Colonic mucosa (tissue), 4 donors: ENCODE measurements at regions not wholly inside any gene's neighbourhood (a gene's known extent, or its start where the extent isn't known, plus 50 kb on each side); places are given as distances from the start of the nearest gene placed in this dataset.

Experiments
- DNase-seq: peaks from one replicate; pipeline ENCODE4 v3.0.0-alpha.2; 2020
- H3K27ac ChIP-seq: fragments of 200-600 bp; one replicate; pipeline ENCODE4 v1.8.0; 2021
- H3K27me3 ChIP-seq: fragments of 200-600 bp; one replicate; pipeline ENCODE4 v1.8.0; 2021
- H3K36me3 ChIP-seq: fragments of 200-600 bp; one replicate; pipeline ENCODE4 v1.8.0; 2021
- H3K4me1 ChIP-seq: fragments of 200-600 bp; one replicate; pipeline ENCODE4 v1.8.0; 2021; ENCODE audit warnings: mild to moderate bottlenecking
- H3K4me3 ChIP-seq: fragments of 200-600 bp; one replicate; pipeline ENCODE4 v1.8.0; 2021
- H3K9ac ChIP-seq, 2 donors: one replicate each; pipeline ENCODE4 v1.7.0; 2013; ENCODE audit warnings: control low read depth in 2 of 2, low read depth in 2 of 2, low read length in 2 of 2
- H3K9me3 ChIP-seq: fragments of 200-600 bp; one replicate; pipeline ENCODE4 v1.8.0; 2021
- CTCF ChIP-seq: fragments of 200-600 bp; IDR thresholded peaks from one replicate; pipeline ENCODE4 v1.8.0; 2022; ENCODE audit warnings: antibody characterized with exemption, mild to moderate bottlenecking
- intact Hi-C: fragments of 100-400 bp; cut with DNase I; formaldehyde crosslinking; loops from one replicate; pipeline ENCODE4 v1.14.1; 2022
- donor health status: healthy.
- donor health status: DM: no; HTN: no; CAD: no.
- donor health status: DM: no; HTN: no; CAD: no.

- no peaks in the 10 kb centered on the region for H3K36me3 ChIP-seq
- DNase-seq: no peak
Measured at GRCh38 chr19:31096935-31097545, 252.2 kb downstream of the TSHZ3 start.

GRCh38 chr19:31096062-31096830 is 253.0 kb downstream of the TSHZ3 start:
- H3K9me3 ChIP-seq: no peaks in the 10 kb centered on the region
- H3K9ac ChIP-seq: no peak overlapping the region
- H3K4me3 ChIP-seq: no peak overlapping the region
- H3K36me3 ChIP-seq: no peaks in the 10 kb centered on the region
- no peak for TF ChIP-seq CTCF
- no peak overlapping the region for H3K27ac ChIP-seq
- intact Hi-C loops: no loop called here
- H3K4me1 ChIP-seq: no peaks in the 10 kb centered on the region
- no peak for DNase-seq
- no peaks in the 10 kb centered on the region for H3K27me3 ChIP-seq

More at GRCh38 chr19:31096935-31097545, 252.2 kb downstream of the TSHZ3 start:
- Histone ChIP-seq H3K4me3 (no peak overlapping the region), H3K27ac (no peak overlapping the region), H3K4me1 (no peaks in the 10 kb centered on the region), H3K9me3 (no peaks in the 10 kb centered on the region), H3K27me3 (no peaks in the 10 kb centered on the region), H3K9ac (no peak overlapping the region)
- intact Hi-C loops: no loop called here
- TF ChIP-seq CTCF: no peak

DNA sequence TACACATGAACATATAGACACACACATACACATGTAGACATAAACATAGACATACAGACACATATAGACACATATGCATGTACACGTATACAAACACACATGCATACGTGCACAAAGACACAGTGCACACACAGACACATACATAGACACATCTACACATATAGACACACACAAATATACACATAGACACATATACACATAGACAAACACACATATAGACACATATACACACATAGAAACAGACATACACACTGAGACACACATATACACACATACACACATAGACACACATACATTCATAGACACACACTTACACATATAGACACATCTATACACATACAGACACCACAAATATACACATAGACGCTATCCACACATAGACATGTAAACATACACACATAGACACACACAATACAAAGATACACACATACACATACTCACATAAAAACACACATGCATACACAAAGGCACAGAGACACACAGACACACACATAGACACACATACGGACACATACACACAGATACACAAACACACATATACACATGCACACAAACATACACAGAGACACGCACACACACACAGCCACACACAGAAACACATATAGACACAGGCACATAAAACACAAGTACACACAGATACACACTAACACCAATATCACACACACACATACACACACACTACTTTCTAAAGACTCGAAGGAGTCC is 254.0 kb downstream of the TSHZ3 start:
- Histone ChIP-seq H3K27ac (no peak overlapping the region), H3K4me1 (no peaks in the 10 kb centered on the region), H3K27me3 (no peaks in the 10 kb centered on the region), H3K4me3 (no peak overlapping the region), H3K9ac (no peak overlapping the region), H3K9me3 (no peaks in the 10 kb centered on the region), H3K36me3 (no peaks in the 10 kb centered on the region)
- intact Hi-C loops: no loop called here
- no peak for TF ChIP-seq CTCF
- DNase-seq: no peak

GRCh38 chr19:31092274-31092673 is 257.0 kb downstream of the TSHZ3 start:
- Histone ChIP-seq H3K27ac (no peak overlapping the region), H3K9ac (no peak overlapping the region), H3K9me3 (no peaks in the 10 kb centered on the region), H3K27me3 (no peaks in the 10 kb centered on the region), H3K4me1 (no peaks in the 10 kb centered on the region), H3K36me3 (no peaks in the 10 kb centered on the region), H3K4me3 (no peak overlapping the region)
- TF ChIP-seq CTCF: no peak
- DNase-seq: no peak
- intact Hi-C loops: no loop called here

- Histone ChIP-seq H3K4me1 (no peaks in the 10 kb centered on the region), H3K9ac (no peak overlapping the region), H3K27me3 (no peaks in the 10 kb centered on the region), H3K4me3 (no peak overlapping the region), H3K9me3 (no peaks in the 10 kb centered on the region), H3K36me3 (no peaks in the 10 kb centered on the region), H3K27ac (no peak overlapping the region)
- no peak for DNase-seq
- intact Hi-C loops: no loop called here
- no peak for TF ChIP-seq CTCF
Measured at GRCh38 chr19:31089681-31090080, 259.6 kb downstream of the TSHZ3 start.
